Limb (tissue), 2 donors: ENCODE measurements at regions not wholly inside any gene's neighbourhood (a gene's known extent, or its start where the extent isn't known, plus 50 kb on each side); places are given as distances from the start of the nearest gene placed in this dataset.
"Not testable (repeated sequence)": the region's sequence is repeated elsewhere in the genome, so short reads cannot be mapped to it uniquely, and the experiment has no call there.

Experiments
- DNase-seq, 2 donors: peaks; one replicate each; pipeline ENCODE4 v3.0.0-alpha.2; 2016; ENCODE audit errors: extremely low spot score in 2 of 2

GRCh38 chr2:180554330-180554729 is 426.1 kb upstream of the UBE2E3 start:
- DNase-seq = no peak

GRCh38 chr2:180553094-180553715 is 427.2 kb upstream of the UBE2E3 start:
- no peak for DNase-seq

- DNase-seq = no peak
These were observed 437.9 kb upstream of the UBE2E3 start for GRCh38 chr2:180542511-180542910.

GRCh38 chr2:180540761-180541160 is 439.6 kb upstream of the UBE2E3 start:
- no peak for DNase-seq

GRCh38 chr2:180539541-180539940 is 440.9 kb upstream of the UBE2E3 start:
- no peak for DNase-seq

GRCh38 chr2:180535289-180535688 is 445.1 kb upstream of the UBE2E3 start:
- no peak for DNase-seq

DNA sequence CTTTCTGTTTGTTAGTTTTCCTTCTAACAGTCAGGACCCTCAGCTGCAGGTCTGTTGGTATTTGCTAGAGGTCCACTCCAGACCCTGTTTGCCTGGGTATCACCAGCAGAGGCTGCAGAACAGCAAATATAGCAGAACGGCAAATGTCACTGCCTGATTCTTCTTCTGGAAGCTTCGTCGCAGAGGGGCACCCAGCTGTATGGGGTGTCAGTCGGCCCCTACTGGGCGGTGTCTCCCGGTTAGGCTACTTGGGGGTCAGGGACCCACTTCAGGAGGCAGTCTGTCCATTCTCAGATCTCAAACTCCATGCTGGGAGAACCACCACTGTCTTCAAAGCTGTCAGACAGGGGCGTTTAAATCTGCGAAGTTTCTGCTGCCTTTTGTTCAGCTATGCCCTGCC is 448.6 kb upstream of the UBE2E3 start:
- DNase-seq = not testable (repeated sequence)

- DNase-seq = no peak
These were observed 455.9 kb upstream of the UBE2E3 start for GRCh38 chr2:180524499-180524898.

DNA sequence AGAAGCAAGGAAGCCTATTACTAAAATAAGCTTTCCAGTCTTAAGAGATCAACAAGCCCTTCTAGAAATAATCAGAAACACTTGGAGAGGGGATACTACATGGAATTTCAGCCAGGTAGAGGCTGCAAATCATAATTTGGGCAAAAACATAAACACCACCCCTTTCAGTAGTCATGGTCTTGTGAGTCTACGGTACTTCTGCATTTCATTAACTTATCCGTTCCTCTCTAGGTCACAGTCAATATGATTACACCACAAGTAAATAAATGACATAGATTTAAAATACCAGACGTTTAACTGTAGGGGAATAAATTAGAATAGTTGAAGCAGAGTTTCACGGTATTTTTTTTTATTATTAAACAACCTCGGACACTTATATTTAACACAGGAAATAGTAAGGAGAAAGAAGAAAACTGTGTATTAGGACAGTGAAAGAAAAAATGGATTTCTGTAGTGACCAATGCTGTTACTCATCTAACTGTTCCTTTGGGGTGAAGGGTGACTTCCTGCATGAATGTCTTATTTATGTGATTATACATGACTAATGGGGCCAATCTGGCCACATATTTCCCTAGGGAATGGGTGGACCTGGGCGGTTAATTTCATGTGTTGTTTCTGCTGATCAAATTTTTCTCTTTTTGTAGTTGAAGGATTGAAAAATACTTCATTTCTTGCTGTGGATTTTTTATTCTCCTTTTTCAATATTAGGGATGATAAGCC is 456.6 kb upstream of the UBE2E3 start:
- DNase-seq = no peak

DNA sequence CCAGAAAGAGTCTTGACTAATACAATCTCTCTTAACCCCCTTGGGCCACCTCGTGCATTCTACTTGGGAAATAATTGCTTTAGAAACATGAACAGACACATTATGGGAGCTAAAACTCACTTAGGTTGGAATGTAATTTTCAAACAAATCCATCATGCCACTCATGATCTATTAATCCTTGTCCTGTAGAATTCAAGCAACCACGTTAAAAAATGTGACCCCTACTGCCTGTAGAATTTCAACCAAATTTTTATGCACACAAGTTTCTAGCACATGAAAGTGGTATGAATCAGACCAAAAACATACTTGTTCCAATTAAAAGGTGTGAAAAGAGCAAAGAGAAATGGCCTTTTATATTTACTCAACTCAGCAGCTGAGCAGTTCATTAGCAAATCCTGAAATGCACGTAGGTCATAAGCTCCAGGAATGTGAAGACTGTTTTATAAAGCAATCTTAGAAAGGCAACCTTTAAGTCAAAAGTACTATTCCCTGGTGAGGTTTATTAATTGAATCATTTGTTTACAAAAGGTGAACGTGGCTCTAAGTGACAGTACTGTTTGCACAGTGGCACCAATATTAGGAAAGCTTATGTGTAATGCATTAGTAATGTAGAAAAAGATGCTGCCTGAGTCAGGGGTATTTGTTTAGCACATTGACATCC is 459.4 kb upstream of the UBE2E3 start:
- DNase-seq = no peak

DNA sequence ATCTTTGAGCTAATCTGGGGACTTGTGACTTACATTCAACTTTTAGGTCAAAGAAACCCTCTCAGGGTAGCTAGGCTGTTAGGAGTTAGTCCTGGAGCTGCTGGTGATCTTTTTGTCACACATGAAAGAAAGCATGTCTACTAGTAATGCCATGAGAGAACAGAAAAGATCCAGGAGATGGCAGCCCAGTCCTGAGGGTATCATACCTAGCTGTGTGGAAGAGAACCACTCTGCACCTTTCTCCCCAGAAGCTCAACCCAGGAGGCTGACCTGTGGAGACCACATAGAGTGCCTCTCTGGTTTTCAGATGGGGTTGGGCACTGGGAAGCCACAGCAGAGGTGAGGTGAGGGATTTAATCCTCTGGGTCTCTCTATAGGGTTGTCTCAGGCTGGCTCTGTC is 460.2 kb upstream of the UBE2E3 start:
- no peak for DNase-seq

DNA sequence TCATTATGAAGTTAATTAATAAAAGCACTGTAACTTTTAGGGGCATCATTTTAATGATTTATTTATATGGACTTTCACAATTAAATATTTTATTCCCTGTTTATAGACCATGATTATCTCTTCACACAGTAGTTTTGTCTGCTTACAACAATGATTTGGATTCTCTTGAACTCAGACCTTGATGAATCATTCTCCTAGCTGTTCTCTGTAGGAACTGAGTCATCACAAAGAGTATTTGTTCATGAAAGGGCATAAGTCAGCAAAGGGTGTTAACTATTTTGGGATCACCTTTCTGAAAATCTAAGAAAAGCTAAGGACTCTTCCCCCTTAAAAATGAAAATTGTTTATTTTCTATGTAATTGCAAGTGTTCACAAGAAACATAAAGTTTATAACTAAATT is 461.1 kb upstream of the UBE2E3 start:
- DNase-seq = no peak

- no peak for DNase-seq
These were observed 464.2 kb upstream of the UBE2E3 start for GRCh38 chr2:180516232-180516631.

GRCh38 chr2:180513389-180513788 is 467.0 kb upstream of the UBE2E3 start:
- no peak for DNase-seq

GRCh38 chr2:180508458-180508857 is 471.9 kb upstream of the UBE2E3 start:
- no peak for DNase-seq

DNA sequence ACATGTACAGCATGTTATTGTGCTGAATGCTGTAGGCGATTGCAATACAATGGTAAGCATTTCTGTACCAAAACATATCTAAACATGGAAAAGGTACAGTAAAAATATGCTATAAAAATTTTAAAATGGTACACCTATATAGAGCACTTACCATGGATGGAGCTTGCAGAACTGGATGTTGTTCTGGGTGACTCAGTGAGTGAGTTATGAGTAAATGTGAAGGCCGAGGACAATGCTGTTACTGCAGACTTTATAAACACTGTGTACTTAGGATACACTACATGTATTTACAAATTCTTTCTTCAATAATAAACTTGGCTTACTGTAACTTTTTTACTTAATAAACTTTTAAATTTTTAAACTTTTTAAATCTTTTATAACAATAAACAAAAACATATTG is 473.4 kb upstream of the UBE2E3 start:
- no peak for DNase-seq

DNA sequence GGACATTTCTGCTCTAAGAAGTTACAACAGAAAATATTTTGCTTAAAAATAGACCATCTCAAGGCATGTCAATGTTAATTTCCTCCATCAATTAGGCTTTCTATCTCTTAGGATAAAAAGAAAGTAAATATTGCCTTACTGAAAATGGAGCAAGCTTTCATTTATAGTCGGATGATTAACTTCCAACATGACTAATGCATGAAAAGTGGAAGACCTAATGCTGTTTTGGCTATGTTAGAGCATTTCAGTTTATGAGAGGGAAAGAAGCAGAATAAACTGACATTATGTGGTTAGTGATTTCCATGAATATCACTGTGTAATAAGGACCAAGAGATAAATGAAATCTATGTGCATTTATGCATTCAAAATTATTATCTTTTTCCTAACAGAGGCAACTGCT is 475.2 kb upstream of the UBE2E3 start:
- DNase-seq = no peak

- no peak for DNase-seq
These were observed 482.7 kb upstream of the UBE2E3 start for GRCh38 chr2:180497621-180498152.

GRCh38 chr2:180495606-180496005 is 484.8 kb upstream of the UBE2E3 start:
- DNase-seq = no peak

- DNase-seq = no peak
These were observed 486.1 kb upstream of the UBE2E3 start for GRCh38 chr2:180494286-180494685.

GRCh38 chr2:180482696-180483095 is 475.6 kb upstream of the CWC22 start:
- no peak for DNase-seq

- DNase-seq = no peak
These were observed 474.9 kb upstream of the CWC22 start for GRCh38 chr2:180481998-180482397.

- no peak for DNase-seq
These were observed 471.8 kb upstream of the CWC22 start for GRCh38 chr2:180478883-180479282.
